ENCODE measurements at regions not wholly inside any gene's neighbourhood (a gene's known extent, or its start where the extent isn't known, plus 50 kb on each side); places are given as distances from the start of the nearest gene placed in this dataset.

GRCh38 chr10:93236393-93237040 lies 162.8 kb downstream of the CYP26A1 start:
- Mint-ChIP-seq H3K4me3 (no peak overlapping the region), H3K27ac (no peak overlapping the region), H3K9me3 (no peaks in the 10 kb centered on the region), H3K4me1 (no peaks in the 10 kb centered on the region), H3K27me3 (peaks cover 10% of the 10 kb centered on the region), H3K36me3 (ENCODE audit: low read depth) (no peaks in the 10 kb centered on the region)
- no peak for DNase-seq
- ChIA-PET CTCF (no interaction called here), POLR2A (no interaction called here)

DNA sequence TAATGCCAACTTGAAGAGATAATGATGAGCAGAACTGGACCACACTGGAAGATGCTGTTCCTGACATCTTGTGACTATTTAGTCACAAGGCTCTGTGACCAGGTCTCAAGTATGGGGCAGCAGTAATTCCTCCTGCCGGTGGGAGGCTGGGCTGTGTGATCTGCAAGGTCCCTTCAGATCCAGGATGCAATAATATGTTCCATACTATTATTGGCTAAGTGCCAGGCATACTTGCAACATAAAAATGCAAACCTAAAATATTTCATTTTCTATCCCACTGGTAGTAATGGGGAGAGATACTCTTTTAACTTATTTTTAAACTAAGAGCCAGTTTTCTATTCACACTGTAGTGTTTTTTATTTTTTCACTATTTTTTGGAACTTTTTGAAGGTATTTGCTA lies 171.5 kb downstream of the CYP26A1 start:
- no peak overlapping the region for H3K4me3 Mint-ChIP-seq
- no peak overlapping the region for H3K27ac Mint-ChIP-seq
- ChIA-PET POLR2A (no interaction called here), CTCF (no interaction called here)
- H3K27me3 Mint-ChIP-seq, result peaks cover 15% of the 10 kb centered on the region
- no peaks in the 10 kb centered on the region for H3K36me3 Mint-ChIP-seq (ENCODE audit: low read depth)
- no peaks in the 10 kb centered on the region for H3K9me3 Mint-ChIP-seq
- no peak for DNase-seq
- no peaks in the 10 kb centered on the region for H3K4me1 Mint-ChIP-seq

DNA sequence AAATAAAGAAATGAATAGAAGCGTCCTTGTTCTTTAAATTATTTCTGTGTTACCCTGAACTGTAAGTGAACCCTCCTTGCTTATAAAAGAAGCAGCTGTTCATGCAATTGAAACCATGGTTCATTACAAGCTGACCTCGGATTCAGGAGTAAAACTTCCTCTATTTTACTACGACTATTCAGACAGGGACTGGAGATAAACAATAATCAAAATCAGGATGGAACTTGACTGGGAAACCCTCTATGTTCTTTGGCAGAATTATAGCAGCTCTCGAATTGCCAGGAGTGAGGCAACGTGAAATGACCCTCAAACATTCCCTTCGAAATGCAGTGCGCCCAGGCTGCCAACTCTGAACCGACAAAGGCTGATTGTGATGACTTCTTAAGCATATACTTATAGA lies 172.1 kb downstream of the CYP26A1 start:
- no peaks in the 10 kb centered on the region for H3K36me3 Mint-ChIP-seq (ENCODE audit: low read depth)
- no peak for DNase-seq
- no peaks in the 10 kb centered on the region for H3K9me3 Mint-ChIP-seq
- H3K4me3 Mint-ChIP-seq, result no peak overlapping the region
- H3K27me3 Mint-ChIP-seq, result peaks cover 12% of the 10 kb centered on the region
- no peak overlapping the region for H3K27ac Mint-ChIP-seq
- POLR2A ChIA-PET, result no interaction called here
- CTCF ChIA-PET, result no interaction called here
- no peaks in the 10 kb centered on the region for H3K4me1 Mint-ChIP-seq

- H3K27ac Mint-ChIP-seq, result no peak overlapping the region
- POLR2A ChIA-PET, result no interaction called here
- no peak overlapping the region for H3K4me3 Mint-ChIP-seq
- peaks cover 6% of the 10 kb centered on the region for H3K27me3 Mint-ChIP-seq
- CTCF ChIA-PET, result no interaction called here
- H3K36me3 Mint-ChIP-seq (ENCODE audit: low read depth), result no peaks in the 10 kb centered on the region
- no peaks in the 10 kb centered on the region for H3K9me3 Mint-ChIP-seq
- DNase-seq, result no peak
- H3K4me1 Mint-ChIP-seq, result no peaks in the 10 kb centered on the region
Observed at GRCh38 chr10:93248583-93249227, 175.0 kb downstream of the CYP26A1 start.

DNA sequence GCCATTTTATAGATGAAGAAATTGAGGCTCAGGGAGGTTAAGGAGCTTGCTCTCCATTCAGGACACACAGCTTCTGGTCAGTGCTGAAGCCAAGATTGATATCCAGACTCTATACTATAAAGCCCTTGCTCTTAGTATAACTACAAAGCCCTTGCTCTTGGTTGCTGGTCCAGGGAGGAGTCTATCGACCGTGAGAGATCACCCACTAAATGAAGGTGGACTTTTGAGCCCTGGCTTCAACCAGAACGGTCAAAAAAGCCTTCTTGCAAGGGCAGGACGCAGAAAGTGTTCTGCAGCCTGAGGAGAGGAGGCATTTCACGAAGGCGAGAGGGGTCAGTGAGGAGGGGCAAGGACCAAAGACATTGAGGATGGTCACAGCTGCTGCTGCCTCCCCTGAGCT lies 176.3 kb downstream of the CYP26A1 start:
- DNase-seq, result no peak
- no peak overlapping the region for H3K4me3 Mint-ChIP-seq
- no peaks in the 10 kb centered on the region for H3K9me3 Mint-ChIP-seq
- CTCF ChIA-PET, result no interaction called here
- POLR2A ChIA-PET, result no interaction called here
- peaks cover 4% of the 10 kb centered on the region for H3K27me3 Mint-ChIP-seq
- H3K27ac Mint-ChIP-seq, result no peak overlapping the region
- H3K36me3 Mint-ChIP-seq (ENCODE audit: low read depth), result no peaks in the 10 kb centered on the region
- H3K4me1 Mint-ChIP-seq, result no peaks in the 10 kb centered on the region

DNA sequence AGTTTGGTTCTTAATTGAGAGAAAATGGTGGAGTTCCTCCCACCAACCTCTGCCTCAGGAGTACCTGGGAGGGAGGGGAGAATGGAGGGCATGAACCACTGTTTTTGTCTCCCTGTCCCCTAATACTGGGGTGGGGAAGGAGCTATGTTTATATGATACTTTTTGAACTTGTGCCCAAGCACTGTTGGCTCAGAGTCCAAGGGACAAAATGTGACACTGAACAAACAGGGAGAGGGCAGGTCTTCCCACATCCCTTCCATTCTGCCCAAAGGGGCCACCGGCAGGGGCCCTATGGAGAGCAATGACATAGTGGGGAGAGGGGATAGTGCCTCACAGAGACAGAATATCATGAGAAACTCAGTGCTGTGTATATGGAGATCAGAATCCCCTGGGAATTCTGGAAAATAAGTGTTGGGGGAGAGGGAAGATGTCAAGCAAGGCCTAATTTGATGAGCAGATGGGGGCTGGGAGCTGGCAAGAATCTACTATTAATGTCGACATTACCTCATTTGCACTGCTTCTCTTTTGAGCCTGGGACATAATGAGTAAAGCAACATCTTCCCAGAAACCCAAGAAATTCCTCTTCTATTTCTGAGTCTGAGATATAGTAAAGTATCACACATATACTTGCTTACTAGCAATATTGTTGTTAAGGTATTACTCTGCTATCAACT lies 180.6 kb downstream of the CYP26A1 start:
- no peaks in the 10 kb centered on the region for H3K27me3 Mint-ChIP-seq
- no peaks in the 10 kb centered on the region for H3K36me3 Mint-ChIP-seq (ENCODE audit: low read depth)
- H3K27ac Mint-ChIP-seq, result no peak overlapping the region
- ChIA-PET CTCF (no interaction called here), POLR2A (no interaction called here)
- no peaks in the 10 kb centered on the region for H3K9me3 Mint-ChIP-seq
- H3K4me1 Mint-ChIP-seq, result no peaks in the 10 kb centered on the region
- no peak overlapping the region for H3K4me3 Mint-ChIP-seq
- no peak for DNase-seq

DNA sequence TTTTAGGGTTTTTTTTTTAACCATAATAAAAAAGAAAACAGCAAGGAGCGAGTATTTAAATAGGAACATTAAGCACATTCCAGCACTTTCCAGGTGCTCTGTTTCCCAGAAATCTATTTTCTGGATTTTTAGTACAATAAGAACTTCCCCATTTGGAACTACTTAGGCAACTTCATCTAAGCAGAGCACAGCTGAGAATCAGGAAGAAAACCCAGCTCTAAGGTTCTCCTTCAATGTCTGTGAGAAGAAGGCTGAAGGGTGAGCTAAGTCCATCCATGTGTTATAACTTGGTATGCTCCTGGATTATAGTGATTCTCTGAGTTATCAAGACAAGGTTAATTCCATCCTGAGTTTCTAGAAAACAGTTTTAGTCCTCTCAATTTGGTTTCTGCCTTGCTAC lies 181.9 kb downstream of the CYP26A1 start:
- no peak for DNase-seq
- Mint-ChIP-seq H3K27ac (no peak overlapping the region), H3K9me3 (no peaks in the 10 kb centered on the region), H3K36me3 (ENCODE audit: low read depth) (no peaks in the 10 kb centered on the region), H3K27me3 (no peaks in the 10 kb centered on the region), H3K4me1 (no peaks in the 10 kb centered on the region), H3K4me3 (no peak overlapping the region)
- ChIA-PET CTCF (no interaction called here), POLR2A (no interaction called here)
